Adrenal gland (tissue), 5 donors: ENCODE measurements at regions not wholly inside any gene's neighbourhood (a gene's known extent, or its start where the extent isn't known, plus 50 kb on each side); places are given as distances from the start of the nearest gene placed in this dataset.

ENCODE experiments used
- CTCF ChIP-seq, 6 experiments: fragments of 450-650 bp in 4 of 6; fragments of 200-600 bp in 2 of 6; sonication (generic) in 1 of 6; IDR thresholded peaks; 1 replicate in 5 of 6; 2 replicates in 1 of 6; pipeline versions ENCODE4 v1.5.1 to v1.8.0; 2016 to 2021; ENCODE audit warnings: antibody characterized with exemption in 6 of 6, mild to moderate bottlenecking in 2 of 6, moderate library complexity in 1 of 6
- POLR2A ChIP-seq, 2 donors: fragments of 450-650 bp; IDR thresholded peaks; one replicate each; pipeline ENCODE4 v1.6.1; 2017; ENCODE audit warnings: antibody characterized with exemption in 2 of 2, mild to moderate bottlenecking in 2 of 2, moderate library complexity in 1 of 2
- donor health status: DM: no; HTN: no; CAD: no.

- no peak for TF ChIP-seq POLR2A (IDR thresholded peaks at IDR 0.05)
- no peak for TF ChIP-seq CTCF (IDR thresholded peaks at IDR 0.05)
Observed at GRCh38 chr18:28529644-28530043, 352.7 kb upstream of the CDH2 start.
